AG09309 (cell line): ENCODE measurements at regions not wholly inside any gene's neighbourhood (a gene's known extent, or its start where the extent isn't known, plus 50 kb on each side); places are given as distances from the start of the nearest gene placed in this dataset.
A peak's percentile ranks its signal among the peaks of the same experiment; 100 is the strongest.

ENCODE experiments used
- DNase-seq: peaks from one replicate; pipeline ENCODE4 v3.0.0-alpha.2; 2010; ENCODE audit warnings: low read depth
- H3K4me3 ChIP-seq: 2 replicates; pipeline ENCODE4 v1.5.1; 2011; ENCODE audit warnings: mild to moderate bottlenecking, low read depth, low read length, moderate library complexity; ENCODE audit not compliant: control insufficient read depth
- CTCF ChIP-seq: IDR thresholded peaks from 2 replicates; pipeline ENCODE4 v1.5.1; 2011; ENCODE audit warnings: mild to moderate bottlenecking, low read depth, low read length, inconsistent platforms; ENCODE audit not compliant: insufficient read depth, control insufficient read depth; ENCODE audit errors: missing control alignments

- no peak overlapping the region for H3K4me3 ChIP-seq
- no peak for DNase-seq
- no peak for TF ChIP-seq CTCF
These were observed 102.7 kb upstream of the MTNR1B start for GRCh38 chr11:92866679-92867282.

GRCh38 chr11:92867913-92868619 lies 101.4 kb upstream of the MTNR1B start:
- DNase-seq, result no peak

GRCh38 chr11:92869716-92870115 lies 99.7 kb upstream of the MTNR1B start:
- DNase-seq, result no peak
- TF ChIP-seq CTCF, result no peak

More at GRCh38 chr11:92867913-92868619, 101.4 kb upstream of the MTNR1B start:
- no peak for TF ChIP-seq CTCF
- H3K4me3 ChIP-seq, result no peak overlapping the region

GRCh38 chr11:92870196-92870832 lies 99.1 kb upstream of the MTNR1B start:
- TF ChIP-seq CTCF, result no peak
- peak; percentile 18 for DNase-seq

More at GRCh38 chr11:92869716-92870115, 99.7 kb upstream of the MTNR1B start:
- no peak overlapping the region for H3K4me3 ChIP-seq

GRCh38 chr11:92873551-92873950 lies 95.9 kb upstream of the MTNR1B start:
- no peak overlapping the region for H3K4me3 ChIP-seq
- DNase-seq, result no peak
- no peak for TF ChIP-seq CTCF

More at GRCh38 chr11:92870196-92870832, 99.1 kb upstream of the MTNR1B start:
- H3K4me3 ChIP-seq, result no peak overlapping the region

GRCh38 chr11:92875473-92875872 lies 94.0 kb upstream of the MTNR1B start:
- H3K4me3 ChIP-seq, result no peak overlapping the region
- TF ChIP-seq CTCF, result no peak
- no peak for DNase-seq
